ENCODE measurements at regions not wholly inside any gene's neighbourhood (a gene's known extent, or its start where the extent isn't known, plus 50 kb on each side); places are given as distances from the start of the nearest gene placed in this dataset.

- no peak for DNase-seq (ENCODE audit: low read depth in 2 of 2)
- H3K36me3 ChIP-seq (ENCODE audit: control insufficient read depth, insufficient read depth, low read length): no peaks in the 10 kb centered on the region
- no peak overlapping the region for H3K9ac ChIP-seq (ENCODE audit: insufficient read depth, low read length)
- TF ChIP-seq EZH2 (IDR thresholded peaks at IDR 0.05; ENCODE audit: low read length, missing control alignments): no peak
- no peak for TF ChIP-seq CTCF (conservative IDR thresholded peaks at IDR 0.05 in 1 of 2, IDR thresholded peaks at IDR 0.05 in 1 of 2; ENCODE audit: low read depth in 1 of 2, low read length in 2 of 2)
- no peaks in the 10 kb centered on the region for H3K4me1 ChIP-seq (ENCODE audit: control insufficient read depth, extremely low read depth, insufficient read depth, low read length)
- H4K20me1 ChIP-seq (ENCODE audit: control insufficient read depth, extremely low read depth, insufficient read depth, low read length): no peaks in the 10 kb centered on the region
- no peaks in the 10 kb centered on the region for H3K79me2 ChIP-seq (ENCODE audit: control insufficient read depth, insufficient read depth, low read length)
- H2AFZ ChIP-seq (ENCODE audit: low read length): no peak overlapping the region
- no peaks in the 10 kb centered on the region for H3K27me3 ChIP-seq (ENCODE audit: control insufficient read depth, insufficient read depth, low read length)
- H3K9me3 ChIP-seq (ENCODE audit: control insufficient read depth, insufficient read depth, low read depth, low read length): no peaks in the 10 kb centered on the region
- H3K4me3 ChIP-seq (replicated peaks in 1 of 4; ENCODE audit: control extremely low read depth in 1 of 4, insufficient read depth in 1 of 4, low read depth in 3 of 4, low read length in 4 of 4): no peak overlapping the region
- H3K27ac ChIP-seq (ENCODE audit: insufficient read depth, low read length): no peak overlapping the region
- no peak overlapping the region for H3K4me2 ChIP-seq (ENCODE audit: extremely low read depth, insufficient read depth, low read length)
Observed at GRCh38 chr12:93031028-93031427, 101.9 kb upstream of the EEA1 start.

GRCh38 chr12:93032758-93033157 is 103.7 kb upstream of the EEA1 start:
- peak; percentile 14 to 18 for DNase-seq (ENCODE audit: low read depth in 2 of 2)
- Histone ChIP-seq H3K36me3 (ENCODE audit: control insufficient read depth, insufficient read depth, low read length) (no peaks in the 10 kb centered on the region), H3K4me2 (ENCODE audit: extremely low read depth, insufficient read depth, low read length) (no peak overlapping the region), H3K9me3 (ENCODE audit: control insufficient read depth, insufficient read depth, low read depth, low read length) (no peaks in the 10 kb centered on the region), H2AFZ (ENCODE audit: low read length) (no peak overlapping the region), H3K9ac (ENCODE audit: insufficient read depth, low read length) (no peak overlapping the region), H4K20me1 (ENCODE audit: control insufficient read depth, extremely low read depth, insufficient read depth, low read length) (no peaks in the 10 kb centered on the region), H3K4me1 (ENCODE audit: control insufficient read depth, extremely low read depth, insufficient read depth, low read length) (no peaks in the 10 kb centered on the region), H3K79me2 (ENCODE audit: control insufficient read depth, insufficient read depth, low read length) (no peaks in the 10 kb centered on the region), H3K4me3 (replicated peaks in 1 of 4; ENCODE audit: control extremely low read depth in 1 of 4, insufficient read depth in 1 of 4, low read depth in 3 of 4, low read length in 4 of 4) (no peak overlapping the region), H3K27ac (ENCODE audit: insufficient read depth, low read length) (no peak overlapping the region), H3K27me3 (ENCODE audit: control insufficient read depth, insufficient read depth, low read length) (no peaks in the 10 kb centered on the region)
- no peak for TF ChIP-seq CTCF (conservative IDR thresholded peaks at IDR 0.05 in 1 of 2, IDR thresholded peaks at IDR 0.05 in 1 of 2; ENCODE audit: low read depth in 1 of 2, low read length in 2 of 2)
- no peak for TF ChIP-seq EZH2 (IDR thresholded peaks at IDR 0.05; ENCODE audit: low read length, missing control alignments)

- H4K20me1 ChIP-seq (ENCODE audit: control insufficient read depth, extremely low read depth, insufficient read depth, low read length): no peaks in the 10 kb centered on the region
- no peaks in the 10 kb centered on the region for H3K36me3 ChIP-seq (ENCODE audit: control insufficient read depth, insufficient read depth, low read length)
- no peak overlapping the region for H3K4me3 ChIP-seq (replicated peaks in 1 of 4; ENCODE audit: control extremely low read depth in 1 of 4, insufficient read depth in 1 of 4, low read depth in 3 of 4, low read length in 4 of 4)
- no peak for DNase-seq (ENCODE audit: low read depth in 2 of 2)
- no peaks in the 10 kb centered on the region for H3K9me3 ChIP-seq (ENCODE audit: control insufficient read depth, insufficient read depth, low read depth, low read length)
- H3K4me1 ChIP-seq (ENCODE audit: control insufficient read depth, extremely low read depth, insufficient read depth, low read length): no peaks in the 10 kb centered on the region
- H3K4me2 ChIP-seq (ENCODE audit: extremely low read depth, insufficient read depth, low read length): no peak overlapping the region
- H3K27ac ChIP-seq (ENCODE audit: insufficient read depth, low read length): no peak overlapping the region
- TF ChIP-seq EZH2 (IDR thresholded peaks at IDR 0.05; ENCODE audit: low read length, missing control alignments) (no peak), CTCF (conservative IDR thresholded peaks at IDR 0.05 in 1 of 2, IDR thresholded peaks at IDR 0.05 in 1 of 2; ENCODE audit: low read depth in 1 of 2, low read length in 2 of 2) (no peak)
- H2AFZ ChIP-seq (ENCODE audit: low read length): no peak overlapping the region
- H3K79me2 ChIP-seq (ENCODE audit: control insufficient read depth, insufficient read depth, low read length): no peaks in the 10 kb centered on the region
- H3K27me3 ChIP-seq (ENCODE audit: control insufficient read depth, insufficient read depth, low read length): no peaks in the 10 kb centered on the region
- H3K9ac ChIP-seq (ENCODE audit: insufficient read depth, low read length): no peak overlapping the region
Observed at GRCh38 chr12:93033948-93034347, 104.9 kb upstream of the EEA1 start.
